Omental fat pad (tissue), 3 donors: ENCODE measurements at regions not wholly inside any gene's neighbourhood (a gene's known extent, or its start where the extent isn't known, plus 50 kb on each side); places are given as distances from the start of the nearest gene placed in this dataset.
"Not testable (repeated sequence)": the region's sequence is repeated elsewhere in the genome, so short reads cannot be mapped to it uniquely, and the experiment has no call there.

Experiments
- ATAC-seq: fragments of 150-250 bp; one replicate; pipeline ENCODE4 v1.9.1; 2016; ENCODE audit warnings: mild to moderate bottlenecking, moderate library complexity; ENCODE audit not compliant: low FRiP score
- DNase-seq: peaks from one replicate; pipeline ENCODE4 v3.0.0-alpha.2; 2019; ENCODE audit warnings: low spot score
- CTCF ChIP-seq, 3 donors: fragments of 450-650 bp; IDR thresholded peaks; one replicate each; pipeline ENCODE4 v1.5.1; 2016 to 2017; ENCODE audit warnings: antibody characterized with exemption in 3 of 3, mild to moderate bottlenecking in 3 of 3, moderate library complexity in 2 of 3

- no peak for TF ChIP-seq CTCF (IDR thresholded peaks at IDR 0.05)
- DNase-seq (no peak), ATAC-seq (no peak)
Observed at GRCh38 chr1:239107676-239108075, 278.7 kb upstream of the CHRM3 start.

GRCh38 chr1:239106689-239107088 is 279.7 kb upstream of the CHRM3 start:
- DNase-seq, ATAC-seq: not testable (repeated sequence)

- ATAC-seq (no peak), DNase-seq (no peak)
- TF ChIP-seq CTCF (IDR thresholded peaks at IDR 0.05): no peak
Observed at GRCh38 chr1:239098400-239099037, 287.8 kb upstream of the CHRM3 start.

- DNase-seq (no peak), ATAC-seq (no peak)
- TF ChIP-seq CTCF (IDR thresholded peaks at IDR 0.05): no peak
Observed at GRCh38 chr1:239091537-239091936, 294.8 kb upstream of the CHRM3 start.

- DNase-seq (no peak), ATAC-seq (no peak)
- no peak for TF ChIP-seq CTCF (IDR thresholded peaks at IDR 0.05)
Observed at GRCh38 chr1:239084459-239085080, 301.8 kb upstream of the CHRM3 start.

- ATAC-seq, DNase-seq: not testable (repeated sequence)
Observed at GRCh38 chr1:239081947-239082346, 304.4 kb upstream of the CHRM3 start.

- no peak for DNase-seq
- ATAC-seq: no peak
- TF ChIP-seq CTCF (IDR thresholded peaks at IDR 0.05): no peak
Observed at GRCh38 chr1:239067480-239067879, 318.9 kb upstream of the CHRM3 start.

- ATAC-seq: no peak
- no peak for TF ChIP-seq CTCF (IDR thresholded peaks at IDR 0.05)
- DNase-seq: no peak
Observed at GRCh38 chr1:239067058-239067457, 319.3 kb upstream of the CHRM3 start.
